HG02571 (cell line): ENCODE measurements at regions not wholly inside any gene's neighbourhood (a gene's known extent, or its start where the extent isn't known, plus 50 kb on each side); places are given as distances from the start of the nearest gene placed in this dataset.

Source experiments
- ATAC-seq: cut with Tn5 transposase; IDR thresholded peaks from one replicate; pipeline ENCODE4 v1.9.1; 2021; ENCODE audit warnings: mild to moderate bottlenecking, moderate library complexity; ENCODE audit not compliant: unreplicated experiment

DNA sequence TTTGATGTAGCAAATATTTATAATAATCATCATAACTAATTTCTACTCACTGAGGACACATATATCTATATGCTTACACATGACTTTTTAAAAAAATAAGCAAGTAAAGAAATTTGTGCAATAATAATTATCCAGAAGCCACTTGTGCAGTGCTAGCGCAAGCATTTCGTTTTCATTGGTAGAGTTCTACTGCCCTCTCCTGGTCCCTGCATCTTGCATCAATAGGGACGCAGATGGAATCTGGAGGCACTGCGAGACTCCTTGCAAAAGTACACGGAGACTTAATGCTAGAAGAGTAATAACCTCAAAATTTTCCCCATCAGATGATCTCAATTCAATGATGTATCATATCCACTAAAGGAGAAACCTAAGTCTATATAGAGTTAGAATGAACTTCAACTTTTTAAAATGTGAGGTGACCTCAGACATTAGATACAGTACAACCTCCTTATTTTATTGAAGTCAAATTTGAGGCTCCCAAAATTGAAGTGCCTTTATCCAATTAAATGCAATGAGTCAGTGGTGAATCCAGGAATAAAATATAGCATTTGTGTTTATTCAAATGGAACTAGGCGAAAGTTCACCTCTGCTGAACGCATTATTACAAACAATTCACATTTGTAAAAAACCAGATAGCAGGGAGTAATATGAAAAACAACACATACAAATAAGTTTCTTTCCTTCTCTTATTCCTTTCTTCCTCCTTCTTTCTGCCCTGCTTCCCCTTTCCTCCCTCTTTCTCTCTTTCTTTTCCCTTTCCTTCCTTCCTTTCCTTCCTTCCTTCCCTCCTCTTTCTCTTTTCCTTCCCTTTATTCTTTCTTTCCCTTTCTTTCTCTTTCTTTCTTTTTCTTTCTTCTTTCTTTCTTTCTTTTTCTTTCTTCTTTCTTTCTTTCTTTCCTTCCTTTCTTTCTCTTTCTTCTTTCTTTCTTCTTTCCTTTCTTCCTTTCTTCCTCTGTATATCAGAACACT is 450.0 kb downstream of the ANKRD50 start:
- peak; percentile 88 for ATAC-seq

DNA sequence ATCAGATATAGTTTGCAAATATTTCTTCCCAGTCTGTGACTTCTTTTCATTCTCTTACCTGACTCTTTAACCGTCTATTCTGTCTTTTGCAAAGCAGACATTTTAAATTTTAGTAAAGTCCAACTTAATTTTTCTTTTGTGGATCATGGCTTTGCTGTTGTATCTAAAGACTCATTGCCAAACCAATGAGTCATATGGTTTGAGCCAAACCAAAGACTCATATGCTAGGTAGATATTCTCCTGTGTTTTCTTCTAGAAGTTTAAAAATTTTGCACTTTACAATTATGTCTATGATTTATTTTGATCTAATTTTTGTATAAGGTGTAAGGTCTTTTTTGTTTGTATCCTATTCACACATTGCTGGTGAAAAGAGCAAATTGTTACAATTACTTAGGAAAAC is 446.8 kb downstream of the ANKRD50 start:
- ATAC-seq, result no peak

DNA sequence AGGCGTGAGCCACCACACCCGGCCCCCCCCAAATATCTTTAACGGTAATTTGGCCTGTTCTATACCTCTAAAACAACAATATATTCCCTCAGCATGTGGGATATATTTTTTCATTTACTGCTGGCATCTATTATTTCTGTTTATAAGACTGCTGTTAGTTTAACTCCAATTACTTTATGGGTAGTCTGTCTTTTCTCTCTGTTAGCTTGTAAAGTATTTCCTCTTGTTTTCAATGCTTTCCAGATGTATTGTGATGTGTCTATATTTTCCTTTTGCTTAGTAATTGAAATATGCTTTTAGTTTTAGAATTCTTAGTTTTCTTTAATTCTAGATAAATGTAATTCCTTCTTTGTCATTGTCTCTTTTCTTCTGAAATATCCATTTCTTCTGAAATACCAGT is 445.8 kb downstream of the ANKRD50 start:
- ATAC-seq, result no peak

DNA sequence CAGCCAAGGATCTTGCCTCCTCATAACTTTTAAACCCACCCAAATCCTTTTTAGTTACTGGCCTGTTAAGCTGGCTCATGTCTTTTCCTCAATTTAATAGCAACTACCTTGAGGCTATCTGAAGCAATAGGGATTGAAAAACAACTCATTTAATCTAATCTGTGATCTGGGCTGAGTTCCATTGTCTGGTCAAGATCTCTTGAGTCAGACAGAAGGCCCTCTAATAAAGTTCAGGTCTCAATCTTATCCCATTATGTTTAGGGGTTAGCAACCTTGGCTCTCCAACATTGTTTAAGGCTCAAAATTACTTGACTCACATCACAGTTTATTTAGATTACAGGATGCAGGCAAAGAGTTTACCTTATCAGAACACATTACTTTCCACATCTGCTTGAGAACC is 436.1 kb downstream of the ANKRD50 start:
- ATAC-seq, result no peak

DNA sequence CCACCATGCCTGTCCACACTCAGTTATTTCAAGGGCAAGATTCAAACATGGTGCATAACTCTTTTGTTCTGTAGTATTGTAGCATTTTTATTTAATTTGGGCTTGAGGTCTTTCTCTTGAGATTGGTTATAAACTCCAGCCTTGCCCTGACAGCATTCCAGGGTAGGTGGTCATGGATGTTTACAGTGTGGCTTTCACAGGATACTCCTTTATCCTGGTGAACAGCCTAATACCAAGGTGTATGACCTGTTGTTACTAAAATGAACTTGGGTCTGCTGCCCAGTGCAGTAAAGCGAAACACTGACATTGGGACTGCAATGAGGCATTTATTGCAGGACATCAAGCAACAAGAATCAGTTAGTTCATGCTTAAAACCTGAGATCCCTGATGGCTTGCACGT is 434.8 kb downstream of the ANKRD50 start:
- no peak for ATAC-seq

DNA sequence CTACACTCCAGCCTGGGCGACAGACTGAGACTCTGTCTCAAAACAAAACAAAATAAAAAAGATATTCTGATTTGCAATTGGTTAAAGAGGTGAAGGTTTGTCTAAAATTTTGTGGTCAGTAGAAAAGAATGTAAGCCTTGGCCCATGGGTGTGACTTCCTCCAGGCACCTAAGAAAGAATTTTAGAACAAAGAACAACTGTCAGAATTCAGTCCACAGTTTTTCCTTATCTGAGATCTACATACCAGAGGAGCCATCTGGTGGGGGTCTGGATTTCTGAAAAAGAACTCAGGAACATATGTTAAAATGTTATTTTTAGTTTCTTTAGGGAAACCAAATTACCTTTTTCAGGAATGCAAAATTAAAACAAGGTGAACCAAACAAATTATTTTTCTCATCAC is 434.1 kb downstream of the ANKRD50 start:
- ATAC-seq, result no peak

DNA sequence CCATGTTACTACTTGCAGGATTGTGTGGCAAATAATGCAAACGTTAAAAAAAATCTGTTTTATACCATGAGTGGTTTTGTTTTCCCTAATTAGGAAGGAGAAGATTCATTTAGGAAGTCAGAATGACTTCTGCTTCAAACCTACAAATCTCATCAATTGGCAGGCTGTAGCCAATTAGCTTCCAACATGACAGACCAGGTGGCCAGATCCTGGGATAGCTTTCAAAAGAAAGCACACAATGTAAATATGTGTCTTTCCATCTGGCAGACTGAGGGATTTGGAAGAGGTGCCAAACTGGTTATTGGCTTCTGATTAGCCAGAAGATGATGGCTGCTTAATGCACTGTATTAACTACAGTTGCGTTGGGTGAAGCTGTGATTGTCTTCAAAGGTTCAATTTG is 432.8 kb downstream of the ANKRD50 start:
- no peak for ATAC-seq

DNA sequence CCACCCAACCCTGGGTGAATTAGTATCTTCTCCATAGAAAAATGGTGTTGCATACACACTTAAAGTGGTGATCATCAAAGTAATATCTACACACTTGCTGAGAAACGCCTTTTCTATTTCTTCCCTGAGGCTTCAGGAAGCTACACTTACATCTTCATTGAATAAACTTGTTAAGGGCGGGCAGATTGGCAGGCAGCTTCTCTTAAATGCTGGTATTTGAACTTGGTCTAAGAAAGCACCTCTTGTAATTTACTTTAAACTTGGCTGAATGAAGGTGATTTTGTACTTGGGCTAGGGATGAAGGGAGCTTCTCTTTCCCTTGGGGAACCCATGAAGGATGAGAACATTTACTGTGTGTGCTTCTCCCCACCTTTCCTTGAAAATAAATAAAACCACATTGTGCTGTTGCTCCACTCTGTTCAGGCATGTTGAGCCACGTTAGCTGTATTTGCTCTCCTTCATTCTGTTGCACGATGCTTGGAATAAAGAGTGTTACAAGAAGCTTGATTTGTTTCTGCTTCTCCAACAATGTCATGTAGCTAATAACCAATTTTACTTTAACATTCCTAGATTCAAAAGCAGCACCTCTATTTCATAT is 430.1 kb downstream of the ANKRD50 start:
- no peak for ATAC-seq

DNA sequence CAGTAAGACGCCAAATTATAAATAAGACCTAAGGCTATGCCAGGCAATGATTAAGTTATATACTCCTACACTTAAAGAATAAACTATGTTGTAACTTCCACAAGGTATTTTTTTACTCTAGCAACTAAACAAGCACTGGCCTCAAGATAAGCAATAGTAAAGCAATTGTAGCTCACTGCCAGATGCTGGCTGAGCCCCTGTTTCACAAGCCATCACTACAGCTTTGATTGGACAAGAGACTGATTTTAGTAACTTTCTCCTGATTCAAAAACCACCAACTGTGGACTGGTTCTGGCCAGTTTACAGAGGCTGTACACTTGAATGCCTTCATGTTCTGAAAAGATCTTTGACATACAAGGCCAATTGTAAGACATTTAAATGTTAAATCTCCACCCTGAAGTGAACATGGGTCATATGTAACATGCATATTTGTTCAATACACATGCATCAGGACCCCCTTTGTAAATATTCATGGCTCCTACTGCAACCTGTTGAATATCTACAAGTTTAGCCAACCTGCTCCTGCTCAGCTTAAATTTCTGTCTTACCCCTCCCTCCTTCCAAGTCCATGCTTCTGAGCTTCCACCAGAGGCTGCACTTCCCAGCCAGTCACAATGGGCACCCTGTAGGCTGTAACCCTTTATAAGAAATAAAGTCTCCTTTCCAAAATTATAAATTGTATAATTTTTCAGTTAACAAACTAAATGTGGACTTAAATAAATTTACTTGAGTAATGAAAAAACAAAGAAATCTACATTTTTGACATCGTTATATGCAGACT is 423.6 kb downstream of the ANKRD50 start:
- ATAC-seq, result no peak

DNA sequence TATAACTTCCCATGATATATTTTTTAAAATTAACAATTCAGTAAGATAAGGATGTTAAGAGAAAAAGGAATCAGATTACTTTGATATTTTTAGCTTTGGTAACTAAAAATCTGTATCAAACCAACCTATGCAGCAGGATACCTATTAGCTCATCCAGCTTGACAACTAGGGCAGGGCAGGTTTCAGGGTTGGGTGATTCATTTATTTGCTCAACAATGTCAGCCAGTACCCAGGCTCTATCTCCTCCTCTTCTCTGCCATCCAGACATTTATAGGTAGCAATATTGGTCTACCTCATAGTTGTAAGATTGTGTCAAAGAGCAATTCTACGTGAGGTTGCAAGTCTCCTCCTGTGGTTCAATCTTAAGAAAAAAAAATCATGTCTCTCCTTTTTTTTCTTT is 421.9 kb downstream of the ANKRD50 start:
- no peak for ATAC-seq

DNA sequence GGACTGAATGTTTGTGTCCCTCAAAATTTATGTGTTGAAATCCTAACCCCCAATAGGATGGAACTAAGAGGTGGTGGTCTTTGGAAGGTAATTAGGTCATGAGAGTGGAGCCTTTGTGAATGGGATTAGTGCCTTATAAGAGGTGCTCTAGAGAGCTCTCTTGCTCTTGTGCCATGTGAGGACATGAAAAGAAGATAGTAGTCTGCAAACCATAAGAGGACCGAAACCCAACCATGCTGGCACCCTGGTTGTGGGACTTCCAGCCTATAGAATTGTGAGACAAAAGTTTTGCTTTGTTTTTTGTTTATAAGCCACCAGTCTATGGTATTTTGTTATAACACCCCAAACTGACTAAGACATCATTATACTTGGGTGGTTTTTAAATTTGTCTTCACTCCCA is 417.1 kb downstream of the ANKRD50 start:
- no peak for ATAC-seq

DNA sequence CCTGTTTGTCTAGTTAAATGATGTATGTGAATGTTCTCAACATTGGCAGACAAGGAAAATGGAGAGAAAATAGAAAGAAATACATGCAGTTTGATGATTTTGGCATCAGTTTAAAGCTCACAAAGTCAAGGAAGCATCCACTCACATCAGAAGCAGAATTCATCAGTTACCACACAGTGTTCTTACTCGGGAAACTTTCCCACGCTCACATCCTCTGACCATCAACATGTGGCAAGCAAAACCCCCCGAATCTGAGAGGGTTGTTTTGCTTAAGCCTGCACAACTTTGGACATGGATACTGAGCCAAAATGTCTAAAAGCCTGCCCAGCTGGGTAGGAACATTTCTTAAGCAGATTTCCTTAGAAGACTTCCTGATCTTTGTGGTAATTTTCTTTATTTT is 407.6 kb downstream of the ANKRD50 start:
- ATAC-seq, result no peak

DNA sequence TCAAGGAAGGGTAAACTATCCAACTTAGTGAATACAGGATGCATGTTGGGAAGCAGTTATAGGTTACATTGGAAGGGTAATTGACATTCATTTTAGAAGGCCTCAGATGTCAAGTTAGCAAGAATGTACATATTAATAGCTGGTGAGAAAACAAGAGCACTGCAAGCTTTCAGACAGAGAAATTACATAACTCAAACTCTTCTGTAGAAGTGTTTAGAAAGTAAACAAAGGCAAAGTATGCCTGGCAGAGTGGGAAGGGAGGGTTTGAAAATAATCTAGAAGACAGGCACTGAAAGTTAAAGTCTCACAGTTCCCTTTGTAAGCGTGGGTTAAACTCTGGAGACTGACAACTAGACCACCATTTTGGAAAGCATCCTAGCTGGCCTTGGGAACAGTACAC is 406.2 kb downstream of the ANKRD50 start:
- no peak for ATAC-seq

DNA sequence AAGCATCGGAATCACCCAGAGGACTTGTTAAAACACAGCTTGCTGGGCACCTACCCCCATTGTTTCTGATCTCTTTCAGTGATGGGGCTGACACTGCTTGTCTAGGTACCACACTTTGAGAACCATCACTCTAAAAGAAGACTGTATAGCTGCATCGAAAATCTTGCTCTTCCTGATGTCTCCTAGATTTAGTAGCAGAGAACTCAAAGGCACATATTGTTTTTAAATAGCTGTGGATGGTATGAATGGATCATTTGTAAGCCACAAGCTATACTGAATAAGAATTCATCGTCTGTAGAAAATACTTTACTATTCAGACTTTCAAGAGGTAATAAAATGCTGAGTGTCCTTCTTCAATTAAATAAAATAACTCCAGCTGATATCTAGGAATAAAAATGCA is 405.4 kb downstream of the ANKRD50 start:
- ATAC-seq, result no peak

DNA sequence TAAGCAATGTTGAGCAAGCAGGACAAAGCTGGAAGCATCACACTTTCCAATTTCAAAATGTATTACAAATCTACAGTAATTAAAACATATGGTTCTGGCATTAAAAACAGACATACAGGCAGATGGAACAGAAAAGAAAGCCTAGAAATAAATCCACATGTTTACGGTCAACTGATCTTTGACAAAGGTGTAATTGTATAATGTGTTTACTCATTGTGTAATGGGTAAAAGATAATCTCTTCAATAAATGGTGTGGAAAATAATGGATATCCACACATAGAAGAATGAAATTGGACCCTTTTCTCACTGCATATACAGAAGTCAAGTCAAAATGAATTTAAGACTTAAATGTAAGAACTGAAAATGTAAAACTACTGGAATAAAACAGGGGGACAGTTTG is 394.2 kb downstream of the ANKRD50 start:
- ATAC-seq, result no peak

DNA sequence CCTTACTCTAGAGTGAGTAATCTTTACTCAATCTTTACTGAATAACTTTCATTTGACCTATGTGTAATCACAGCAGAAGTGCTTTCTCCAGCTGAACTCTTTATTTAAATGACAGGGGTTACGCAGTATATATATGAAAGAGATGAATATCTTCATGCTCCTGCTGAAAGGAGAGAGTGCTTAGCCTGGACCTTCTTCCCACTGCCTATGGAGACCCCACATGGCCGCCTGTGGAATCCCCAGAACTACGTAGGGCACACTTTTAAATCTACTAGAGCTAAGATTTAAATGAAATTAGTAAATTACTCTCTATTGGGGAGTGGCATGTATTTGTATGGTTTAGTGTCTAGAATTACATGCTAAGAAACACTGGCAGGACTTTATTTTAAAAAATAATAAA is 391.2 kb downstream of the ANKRD50 start:
- ATAC-seq, result no peak

DNA sequence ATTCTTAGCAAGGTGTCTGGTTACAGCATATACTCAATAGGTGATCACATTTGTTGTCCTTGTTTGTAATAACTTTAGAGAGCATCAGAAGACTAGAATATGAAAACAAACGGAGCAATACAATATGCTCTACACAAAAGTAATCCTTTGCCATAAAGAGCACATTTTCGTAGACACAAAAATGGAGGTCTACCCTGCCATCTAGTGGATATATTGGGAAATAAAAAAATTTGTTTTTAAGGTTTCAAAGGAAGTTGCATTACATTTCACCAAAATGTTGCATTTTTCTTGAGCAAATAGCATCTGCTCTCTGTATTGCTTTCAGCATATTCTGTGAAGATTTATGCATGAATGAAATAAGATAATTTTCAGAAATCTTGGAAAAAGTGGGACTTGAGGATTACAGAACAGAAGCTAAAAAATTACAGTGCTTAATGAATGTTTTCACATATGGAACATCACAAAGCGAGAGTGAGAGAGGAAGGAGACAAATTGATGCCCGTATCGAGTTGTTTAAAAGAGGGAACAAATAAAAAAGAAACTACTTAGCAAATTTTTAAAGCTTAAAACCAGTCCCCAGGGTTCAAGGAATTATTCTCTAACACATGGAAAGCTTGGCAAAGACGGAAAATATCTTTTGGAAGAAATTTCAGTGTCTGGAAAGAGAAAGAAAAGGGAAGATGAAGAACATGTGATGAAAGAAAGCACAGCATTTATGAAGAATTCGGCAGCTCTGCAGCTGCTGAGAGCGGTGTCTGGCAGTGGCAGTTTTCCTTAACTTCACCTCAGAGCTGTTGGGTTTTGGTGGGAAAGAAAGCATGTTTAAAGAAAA is 390.1 kb downstream of the ANKRD50 start:
- ATAC-seq, result no peak

DNA sequence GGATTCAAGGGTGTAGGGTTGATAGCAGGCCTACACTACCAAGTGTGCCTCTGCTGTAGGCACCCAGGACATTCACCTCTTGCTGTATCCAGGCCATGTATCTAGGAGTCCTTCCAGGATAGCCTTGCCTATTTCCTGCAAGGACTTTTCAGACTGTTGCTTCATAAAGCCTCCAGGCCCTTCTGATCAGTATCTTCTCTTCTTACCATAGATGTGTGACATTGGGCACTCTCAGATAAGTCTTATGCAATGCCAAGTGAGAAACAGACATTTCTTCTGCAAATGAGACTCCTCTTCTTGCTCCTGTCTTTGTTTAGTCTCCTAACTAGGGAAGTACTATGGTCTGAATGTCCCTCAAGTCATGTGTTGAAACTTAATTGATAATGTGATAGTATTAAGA is 386.8 kb downstream of the ANKRD50 start:
- ATAC-seq, result no peak

DNA sequence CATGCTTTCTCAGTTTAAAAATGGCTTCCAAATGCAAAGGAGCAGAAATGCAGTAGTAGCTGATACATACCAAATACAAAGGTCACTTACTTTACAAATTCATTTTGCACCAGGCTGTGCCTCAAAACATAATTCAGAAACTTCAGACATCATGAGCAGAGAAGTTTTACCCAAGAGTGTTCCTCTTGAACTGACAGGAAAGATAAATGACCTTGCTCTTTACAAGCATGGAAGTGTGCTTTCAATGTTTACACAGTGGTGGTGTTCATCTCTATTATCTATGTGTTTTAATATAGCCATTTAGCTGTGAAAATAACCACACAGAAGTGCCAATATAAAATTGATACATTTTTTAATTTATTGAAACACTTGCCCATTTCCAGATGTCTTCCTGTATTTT is 383.4 kb downstream of the ANKRD50 start:
- no peak for ATAC-seq

DNA sequence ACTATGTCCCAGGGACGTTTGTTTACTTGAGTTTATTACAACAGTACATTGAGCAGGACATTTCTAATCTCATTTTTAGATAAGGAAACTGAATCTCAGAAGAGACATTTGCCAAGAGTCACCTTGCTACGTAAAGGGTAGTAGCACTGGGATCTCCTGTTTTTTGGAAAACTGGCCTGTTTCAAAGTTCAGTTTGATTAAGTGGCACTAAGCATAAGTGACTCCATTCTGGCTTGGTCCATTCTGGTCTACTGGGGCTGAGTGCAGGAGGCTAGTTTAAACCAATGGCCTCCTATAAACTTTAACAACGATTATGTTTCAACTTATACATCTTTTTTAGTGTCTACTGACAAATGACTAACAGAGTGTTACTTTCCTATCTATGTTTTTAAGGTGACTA is 382.5 kb downstream of the ANKRD50 start:
- ATAC-seq, result no peak

DNA sequence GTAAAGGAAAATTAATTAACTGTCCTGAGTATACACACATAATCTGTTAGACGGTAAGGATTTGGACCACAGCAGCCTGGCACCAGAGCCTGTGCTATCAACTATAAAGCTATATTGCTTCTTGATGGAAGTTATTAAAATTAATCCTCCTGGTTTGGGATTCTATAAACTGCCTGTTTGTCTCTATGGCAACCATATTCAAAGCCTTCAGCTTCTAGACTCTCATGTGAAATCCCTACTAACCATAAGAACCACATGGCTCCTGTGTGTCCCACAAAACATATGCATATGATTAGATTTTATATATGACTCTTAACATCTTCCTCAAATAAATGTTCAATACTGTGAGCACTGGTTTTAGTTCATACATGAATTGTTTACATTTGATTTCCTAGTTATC is 380.8 kb downstream of the ANKRD50 start:
- ATAC-seq, result no peak
